Sigmoid colon (tissue), 4 donors: ENCODE measurements at regions not wholly inside any gene's neighbourhood (a gene's known extent, or its start where the extent isn't known, plus 50 kb on each side); places are given as distances from the start of the nearest gene placed in this dataset.

Source experiments
- POLR2A ChIP-seq, 2 donors: fragments of 450-650 bp; IDR thresholded peaks; one replicate each; pipeline ENCODE4 v1.6.1; 2016; ENCODE audit warnings: antibody characterized with exemption in 2 of 2, mild to moderate bottlenecking in 2 of 2, moderate library complexity in 2 of 2
- POLR2AphosphoS5 ChIP-seq, 4 donors: sonication (generic); formaldehyde crosslinking; IDR thresholded peaks; one replicate each; pipeline ENCODE4 v1.6.1; 2017; ENCODE audit warnings: antibody characterized with exemption in 4 of 4
- TF ChIP-seq, protein P1 (sequence below), 4 experiments: fragments of 450-650 bp in 3 of 4; fragments of 200-600 bp in 1 of 4; IDR thresholded peaks; one replicate each; pipeline ENCODE4 v1.5.1; 2016 to 2019; ENCODE audit warnings: antibody characterized with exemption in 4 of 4, mild to moderate bottlenecking in 3 of 4, moderate library complexity in 2 of 4

GRCh38 chr6:113763876-113764275 lies 93.3 kb upstream of the MARCKS start:
- TF ChIP-seq, protein P1, sequence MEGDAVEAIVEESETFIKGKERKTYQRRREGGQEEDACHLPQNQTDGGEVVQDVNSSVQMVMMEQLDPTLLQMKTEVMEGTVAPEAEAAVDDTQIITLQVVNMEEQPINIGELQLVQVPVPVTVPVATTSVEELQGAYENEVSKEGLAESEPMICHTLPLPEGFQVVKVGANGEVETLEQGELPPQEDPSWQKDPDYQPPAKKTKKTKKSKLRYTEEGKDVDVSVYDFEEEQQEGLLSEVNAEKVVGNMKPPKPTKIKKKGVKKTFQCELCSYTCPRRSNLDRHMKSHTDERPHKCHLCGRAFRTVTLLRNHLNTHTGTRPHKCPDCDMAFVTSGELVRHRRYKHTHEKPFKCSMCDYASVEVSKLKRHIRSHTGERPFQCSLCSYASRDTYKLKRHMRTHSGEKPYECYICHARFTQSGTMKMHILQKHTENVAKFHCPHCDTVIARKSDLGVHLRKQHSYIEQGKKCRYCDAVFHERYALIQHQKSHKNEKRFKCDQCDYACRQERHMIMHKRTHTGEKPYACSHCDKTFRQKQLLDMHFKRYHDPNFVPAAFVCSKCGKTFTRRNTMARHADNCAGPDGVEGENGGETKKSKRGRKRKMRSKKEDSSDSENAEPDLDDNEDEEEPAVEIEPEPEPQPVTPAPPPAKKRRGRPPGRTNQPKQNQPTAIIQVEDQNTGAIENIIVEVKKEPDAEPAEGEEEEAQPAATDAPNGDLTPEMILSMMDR (IDR thresholded peaks at IDR 0.05) = no peak
- no peak for TF ChIP-seq POLR2AphosphoS5 (IDR thresholded peaks at IDR 0.05)
- TF ChIP-seq POLR2A (IDR thresholded peaks at IDR 0.05) = no peak
